Activated CD4-positive, alpha-beta T cell treated with anti-CD3 and anti-CD28 coated beads, Interleukin-2, Interleukin-6, amounts not matched to agents 100 ng/mL and 50 ng/mL, durations not matched to agents 16 hours and 8 hours (primary cell): ENCODE measurements at regions not wholly inside any gene's neighbourhood (a gene's known extent, or its start where the extent isn't known, plus 50 kb on each side); places are given as distances from the start of the nearest gene placed in this dataset.

Experiments
- DNase-seq: peaks from one replicate; pipeline ENCODE4 v3.0.0-alpha.2; 2020

DNA sequence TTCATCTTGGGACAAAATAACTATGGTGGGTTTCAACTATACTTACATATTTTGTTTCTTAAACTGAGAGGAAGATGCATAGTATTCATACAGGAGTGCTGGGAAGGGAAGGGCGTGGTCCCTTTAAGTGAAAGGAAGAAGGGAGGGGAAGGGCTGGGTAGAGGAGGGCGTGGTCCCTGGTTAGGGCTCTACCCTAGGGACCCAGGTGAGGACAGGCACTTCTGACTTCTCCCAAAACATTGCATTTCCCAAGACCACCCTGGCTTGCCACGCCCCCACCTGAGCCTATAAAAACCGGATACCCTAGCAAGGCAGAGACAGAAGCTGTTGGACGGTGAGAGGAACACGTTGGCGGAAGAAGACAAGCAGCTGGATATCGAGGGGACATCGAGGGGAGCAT is 157.6 kb upstream of the PLXNA4 start:
- no peak for DNase-seq

DNA sequence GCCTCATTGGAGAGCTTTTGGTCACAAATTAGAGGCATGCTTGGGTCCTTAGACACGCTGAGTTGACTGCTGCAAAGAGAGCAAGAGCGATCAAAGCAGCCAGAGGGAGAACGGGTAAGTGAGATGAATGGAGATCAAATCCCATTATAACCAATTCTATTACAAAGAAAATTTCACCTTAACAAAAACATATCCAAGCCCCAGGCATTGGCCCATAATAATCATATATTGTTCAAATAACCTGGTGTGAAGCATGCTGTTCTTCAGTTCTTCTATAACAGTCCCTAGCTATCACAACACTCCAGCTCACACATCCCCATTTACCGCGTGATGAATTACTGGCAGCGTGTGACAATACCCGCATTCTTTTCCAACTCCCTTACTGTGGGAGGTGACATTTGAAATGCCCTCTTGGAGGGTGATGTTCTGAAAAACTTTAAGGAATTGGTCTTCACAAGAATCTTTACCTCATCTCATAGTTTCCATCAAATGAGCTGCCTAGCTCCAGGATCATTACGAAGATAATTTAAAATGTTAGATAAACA is 156.1 kb upstream of the PLXNA4 start:
- DNase-seq = no peak

DNA sequence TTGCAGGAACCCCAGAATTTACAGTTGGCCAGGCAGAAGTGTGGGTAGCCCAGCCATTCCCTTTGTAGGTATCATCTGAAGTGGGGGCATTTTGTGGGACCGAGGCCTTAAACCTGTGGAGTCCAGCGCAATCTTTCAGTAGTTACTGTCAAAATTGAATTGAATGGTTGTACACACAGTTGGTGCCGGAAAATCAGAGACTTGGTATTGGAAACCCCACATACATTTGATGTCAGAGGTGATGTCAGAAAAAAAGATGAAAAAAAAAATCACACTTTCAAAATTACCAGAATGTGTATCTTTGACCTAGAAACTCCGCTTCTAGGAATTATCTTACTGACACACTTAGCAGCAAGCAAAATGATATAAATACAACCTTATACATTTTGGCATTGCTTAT is 153.8 kb upstream of the PLXNA4 start:
- no peak for DNase-seq

DNA sequence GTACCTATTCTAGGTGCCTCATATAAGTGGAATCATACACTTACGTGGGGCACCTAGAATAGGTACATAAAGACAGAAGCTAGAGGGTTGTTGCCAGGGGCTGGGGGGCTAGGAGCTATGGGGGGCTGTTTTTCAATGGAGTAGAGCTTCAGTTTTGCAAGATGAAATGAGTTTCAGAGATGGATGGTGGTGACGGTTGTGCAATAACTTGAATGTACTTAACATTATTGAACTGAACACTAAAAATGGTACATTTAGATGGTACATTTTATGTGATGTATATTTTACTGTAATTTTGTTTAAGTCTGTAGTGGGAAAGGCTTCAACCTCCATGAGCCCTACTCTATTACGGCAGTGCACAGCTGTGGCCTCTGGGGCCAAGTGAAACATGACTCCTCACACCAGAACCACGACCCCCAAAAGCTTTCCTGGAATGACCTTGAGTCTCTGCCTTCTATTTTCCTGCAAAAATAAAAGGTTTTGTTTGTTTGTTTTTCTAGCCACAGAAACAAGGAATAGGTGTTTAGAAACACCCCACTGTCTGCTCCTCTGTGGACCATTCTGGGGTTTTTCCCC is 147.3 kb upstream of the PLXNA4 start:
- DNase-seq = no peak

DNA sequence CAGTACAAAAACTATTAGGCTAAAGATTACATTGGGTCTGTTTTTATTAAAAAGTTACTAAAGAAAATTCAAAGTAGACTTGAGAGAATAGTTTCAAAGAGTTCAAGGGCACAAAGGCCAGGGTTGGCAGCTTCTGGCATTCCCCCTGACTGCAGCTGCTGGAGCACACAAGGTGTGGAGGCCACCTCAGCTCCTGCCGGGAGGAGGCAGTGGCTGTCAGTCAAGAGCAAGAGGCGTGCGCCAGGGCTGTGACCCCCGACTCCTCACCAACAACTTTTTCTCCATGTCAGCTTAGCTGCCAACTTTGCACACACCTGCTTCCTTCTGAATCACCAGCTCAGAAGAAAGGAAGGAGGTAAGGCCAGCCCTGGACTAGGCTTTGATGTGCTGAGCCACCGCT is 144.6 kb upstream of the PLXNA4 start:
- DNase-seq = no peak

DNA sequence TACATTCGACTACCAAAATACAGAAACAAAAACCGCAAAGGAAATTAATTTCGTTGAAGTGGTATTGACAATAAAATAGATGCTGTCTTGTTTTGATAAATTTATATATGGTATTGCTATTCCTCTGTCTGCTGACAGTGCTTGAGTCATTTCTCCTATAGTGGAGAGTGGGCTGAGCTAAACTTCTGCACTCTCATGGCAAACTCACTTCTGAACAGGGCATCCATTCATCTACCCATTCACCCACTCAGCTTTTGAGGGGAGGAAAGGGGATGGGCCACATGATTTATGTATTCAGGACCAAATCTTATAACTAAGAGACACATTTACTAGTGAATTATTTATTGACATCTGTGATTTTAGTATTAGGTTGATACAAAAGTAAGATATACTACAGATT is 137.6 kb upstream of the PLXNA4 start:
- DNase-seq = no peak

DNA sequence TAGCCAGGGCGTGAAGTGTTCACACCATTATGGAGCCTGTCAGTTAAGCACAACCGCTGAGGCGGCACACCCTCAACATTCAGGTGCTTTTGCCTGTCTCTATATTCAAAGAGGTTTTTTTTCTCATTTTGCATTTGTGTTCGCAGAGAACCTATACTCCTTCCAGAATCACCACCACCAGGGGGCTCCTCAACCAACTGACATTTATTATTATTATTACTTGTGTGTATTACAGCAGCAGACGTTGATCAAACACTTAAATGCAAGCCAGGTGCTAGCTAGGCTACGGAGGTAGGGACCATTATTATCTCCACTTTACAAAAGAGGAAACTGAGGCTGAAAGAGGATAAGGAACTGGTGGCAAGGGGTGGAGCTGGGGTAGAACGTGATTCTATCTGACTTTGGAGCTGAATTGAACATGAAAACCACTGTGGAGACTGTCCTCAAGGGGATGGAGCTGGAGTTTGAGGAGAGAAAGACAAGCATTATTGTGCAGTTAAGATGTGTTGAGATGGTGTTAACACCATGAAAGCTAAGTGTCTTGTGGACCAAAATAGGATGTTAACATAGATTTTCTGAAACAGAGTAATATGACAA is 133.8 kb upstream of the PLXNA4 start:
- DNase-seq = peak; percentile 9

DNA sequence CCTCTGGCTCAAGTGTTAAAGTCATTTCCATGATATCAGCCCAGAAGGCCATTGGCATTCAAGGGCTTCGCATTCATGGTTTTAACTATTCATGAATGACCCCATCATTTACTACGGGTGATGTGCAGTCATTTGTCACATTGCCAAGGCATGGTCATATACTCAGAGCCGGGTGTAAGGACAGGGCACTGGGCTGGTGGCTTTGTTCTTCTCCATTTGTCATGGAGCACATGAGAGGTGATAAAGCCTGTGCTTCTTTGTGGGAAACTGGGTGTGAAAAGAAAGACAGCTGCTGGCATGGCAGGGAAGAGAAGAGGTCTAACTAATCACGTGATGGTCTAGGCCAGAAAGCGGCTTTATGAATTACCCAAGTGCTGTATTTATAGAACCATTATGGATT is 132.2 kb upstream of the PLXNA4 start:
- DNase-seq = no peak

DNA sequence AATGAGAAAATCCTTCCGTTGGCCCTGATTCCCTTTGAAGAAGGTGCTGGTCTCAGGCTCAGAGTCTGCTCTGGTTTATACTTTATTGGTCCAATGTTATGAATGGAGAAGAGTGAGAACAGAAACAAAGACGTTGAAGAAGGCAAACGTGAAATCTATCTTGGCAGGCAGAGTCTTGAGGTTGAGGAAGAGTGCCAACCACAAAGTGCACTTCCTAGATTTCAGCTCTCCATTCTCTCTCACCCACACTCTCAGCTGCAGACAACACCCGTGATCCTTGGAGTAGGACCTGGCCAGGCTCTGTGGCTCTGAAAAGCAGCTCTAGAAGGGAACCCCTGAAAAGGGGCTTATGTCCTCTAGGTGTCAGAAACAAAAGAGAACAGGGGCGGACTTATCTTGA is 128.9 kb upstream of the PLXNA4 start:
- DNase-seq = no peak

DNA sequence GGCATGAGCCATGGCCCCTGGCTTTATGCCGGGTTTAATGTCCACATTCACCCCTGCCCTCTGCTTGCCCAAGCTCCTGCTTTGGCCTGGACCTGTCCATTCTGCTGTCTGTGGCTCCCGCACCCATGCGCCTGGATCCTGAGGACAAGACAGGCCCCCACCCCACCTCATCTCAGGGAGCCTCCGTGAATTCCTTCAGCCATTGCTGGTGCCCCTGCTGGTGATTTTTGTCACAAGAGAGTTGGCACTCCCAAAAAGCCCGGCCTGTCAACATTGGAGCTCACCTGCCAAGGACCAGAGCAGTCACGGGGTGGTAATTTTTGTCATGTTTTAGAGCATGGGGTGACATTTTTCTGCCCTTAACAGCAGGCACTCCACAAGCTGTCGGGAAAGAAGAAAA is 127.5 kb upstream of the PLXNA4 start:
- DNase-seq = no peak

DNA sequence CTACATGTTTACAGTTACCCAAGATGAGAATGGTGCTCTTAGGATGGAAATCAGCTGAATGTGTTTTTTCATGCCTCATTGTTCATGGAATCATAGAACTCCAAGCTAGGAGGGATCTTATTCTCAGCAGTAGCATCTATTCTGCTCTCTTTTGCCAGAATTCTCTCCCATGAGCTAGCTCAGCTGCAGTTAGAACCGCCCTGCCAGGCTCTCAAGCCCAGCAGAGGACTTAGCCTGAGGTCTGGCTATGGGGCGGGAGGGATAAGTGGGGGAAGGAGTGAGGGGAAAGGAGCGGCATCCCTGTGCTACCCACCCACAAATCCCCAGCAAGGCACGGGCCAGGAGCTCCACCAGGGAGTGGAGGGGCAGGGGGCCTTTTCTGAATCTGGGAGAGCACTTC is 120.7 kb upstream of the PLXNA4 start:
- DNase-seq = no peak

DNA sequence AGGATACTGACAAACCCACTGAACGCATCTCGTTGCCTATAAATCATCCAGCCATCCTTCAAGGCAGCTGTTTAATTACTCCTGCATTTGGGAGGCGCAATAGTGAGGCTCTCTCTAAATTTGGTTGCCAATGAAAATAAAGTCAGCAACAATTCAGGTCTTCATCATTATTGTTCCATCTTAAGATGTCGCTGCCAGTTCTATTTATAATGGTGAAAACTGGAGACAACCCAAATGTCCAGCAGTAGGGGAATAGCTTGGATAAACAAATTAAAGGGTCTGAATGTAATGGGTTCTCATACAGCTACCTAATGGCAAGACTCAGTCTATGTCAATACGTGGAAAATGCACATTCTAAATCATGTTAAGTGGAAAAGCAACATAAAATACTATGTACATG is 120.1 kb upstream of the PLXNA4 start:
- DNase-seq = no peak

DNA sequence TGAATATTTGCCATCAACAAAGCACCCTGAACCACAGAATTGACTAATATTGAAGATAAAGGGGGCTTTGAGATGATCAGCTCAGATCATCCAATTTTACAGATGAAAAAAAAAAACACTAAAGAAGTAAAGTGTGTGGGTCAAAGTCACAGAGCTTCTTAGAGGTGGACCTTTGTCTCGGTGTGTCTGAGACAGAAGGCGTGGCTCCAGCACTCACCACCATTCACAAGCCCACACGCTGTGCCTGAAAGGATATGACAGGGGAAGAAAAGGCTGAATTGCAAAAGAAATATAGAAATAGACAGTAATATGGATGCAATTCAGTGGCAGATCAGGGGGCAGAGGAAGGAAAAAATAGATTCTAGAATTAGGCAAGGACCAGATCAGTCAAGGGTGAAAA is 114.9 kb upstream of the PLXNA4 start:
- DNase-seq = no peak

DNA sequence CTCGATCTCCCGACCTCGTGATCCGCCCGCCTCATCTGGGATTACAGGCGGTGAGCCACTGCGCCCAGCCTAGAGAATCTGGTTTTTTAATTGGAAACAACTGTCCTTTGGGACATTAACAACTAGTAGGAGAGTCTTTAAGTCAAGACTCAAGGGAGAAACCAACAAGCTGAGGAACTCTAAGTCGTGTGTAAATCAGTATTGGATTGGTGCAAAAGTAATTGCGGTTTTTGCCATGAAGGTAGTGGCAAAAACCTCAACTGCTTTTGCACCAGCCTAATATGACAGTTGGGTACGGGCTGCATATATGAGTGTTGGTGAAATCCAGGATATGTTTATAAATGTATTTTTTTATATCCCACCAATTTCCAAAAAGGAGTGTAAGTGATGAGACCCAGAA is 113.9 kb upstream of the PLXNA4 start:
- DNase-seq = no peak

DNA sequence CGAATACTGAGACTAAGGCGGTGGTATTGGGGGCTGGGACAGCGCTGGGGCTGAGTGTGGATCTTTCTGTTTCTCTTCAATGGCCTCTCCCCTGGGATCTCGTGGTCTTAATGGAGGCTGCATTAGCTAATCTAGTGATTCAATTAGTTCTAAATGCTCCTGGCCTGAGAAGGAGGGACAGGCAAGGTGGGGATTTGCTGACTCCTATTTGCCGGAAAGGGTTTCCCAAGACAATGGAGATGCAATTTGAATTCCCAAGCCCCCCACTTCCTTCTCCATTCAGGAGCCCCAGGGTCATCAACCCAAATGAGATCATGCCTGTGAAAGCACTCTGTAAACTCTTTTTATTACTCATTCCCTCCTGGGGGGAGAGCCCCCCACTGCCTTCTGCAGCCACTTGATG is 111.7 kb upstream of the PLXNA4 start:
- DNase-seq = no peak

DNA sequence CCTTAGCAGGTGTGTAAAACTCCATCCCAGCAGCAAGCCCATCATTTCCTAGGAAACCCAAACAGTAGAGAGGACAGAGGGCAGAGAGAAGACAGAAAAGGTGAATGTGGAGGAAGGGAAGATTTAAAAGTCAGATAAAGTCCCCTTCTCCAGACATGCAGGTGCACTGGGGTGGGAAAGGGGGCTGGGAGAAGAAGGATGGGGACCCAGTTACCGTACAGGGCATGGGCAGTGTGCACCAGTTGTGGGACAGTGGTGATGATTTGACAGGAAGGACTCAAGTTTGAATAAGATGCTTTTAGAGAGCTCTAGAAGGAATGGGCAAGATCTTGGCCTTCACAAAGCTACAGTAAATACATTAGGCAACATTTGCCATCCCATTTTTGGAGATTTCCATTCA is 110.7 kb upstream of the PLXNA4 start:
- no peak for DNase-seq

DNA sequence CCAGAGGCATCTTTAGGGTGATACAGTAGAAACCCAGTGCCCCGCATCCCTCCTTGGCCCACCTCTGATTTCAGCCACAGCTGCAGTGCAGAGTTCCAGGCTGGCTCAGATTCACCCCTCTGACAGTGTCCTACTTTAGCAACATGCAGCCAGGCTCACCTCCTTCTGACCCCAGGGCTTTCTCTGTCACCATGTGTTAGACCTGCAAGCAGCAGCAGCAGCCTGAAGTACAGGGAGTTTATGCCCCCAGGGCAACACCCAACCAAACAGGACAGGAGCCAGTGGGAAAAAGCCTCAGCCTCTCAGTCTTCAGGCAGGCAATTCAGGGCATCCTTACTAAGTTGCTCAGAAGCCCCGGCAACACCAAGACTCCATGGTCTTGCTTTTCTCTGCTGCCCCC is 109.0 kb upstream of the PLXNA4 start:
- no peak for DNase-seq

DNA sequence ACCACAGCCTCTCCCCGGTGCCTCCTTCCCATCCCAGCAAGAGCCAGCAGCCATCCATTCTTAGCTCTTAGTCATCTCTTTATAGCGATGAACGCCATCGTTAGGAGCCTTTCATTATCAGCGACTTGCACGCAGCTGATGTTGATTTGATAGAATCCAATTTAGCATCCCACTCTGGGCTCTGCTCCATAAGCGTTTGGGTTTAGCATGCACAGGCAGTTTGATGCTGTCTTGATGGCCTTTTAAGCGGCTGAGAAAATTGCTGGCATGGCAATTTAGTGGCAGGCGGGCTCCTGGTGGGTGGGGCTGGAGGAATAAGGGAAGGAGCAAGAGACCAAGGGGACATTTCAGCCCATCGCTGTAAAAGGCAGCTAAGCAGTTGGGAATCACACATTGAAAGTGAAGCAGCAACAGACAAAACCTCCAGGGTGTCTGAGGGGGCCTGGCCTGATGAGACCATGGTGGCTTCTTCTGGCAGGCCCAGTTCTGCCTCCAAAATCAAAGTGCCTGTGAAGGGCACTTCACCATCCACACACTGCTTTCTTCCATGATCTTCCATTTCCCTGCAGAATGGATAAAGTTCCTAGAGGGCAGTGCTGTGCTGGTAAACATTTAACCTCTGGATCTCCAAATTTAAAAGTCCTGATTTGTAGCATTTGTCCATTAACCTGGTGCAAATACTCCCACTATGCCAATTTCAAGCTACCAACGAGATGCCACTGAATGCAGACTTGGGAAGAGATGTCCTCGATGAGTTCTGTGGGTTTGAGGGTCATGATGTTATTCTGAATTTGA is 107.8 kb upstream of the PLXNA4 start:
- no peak for DNase-seq

DNA sequence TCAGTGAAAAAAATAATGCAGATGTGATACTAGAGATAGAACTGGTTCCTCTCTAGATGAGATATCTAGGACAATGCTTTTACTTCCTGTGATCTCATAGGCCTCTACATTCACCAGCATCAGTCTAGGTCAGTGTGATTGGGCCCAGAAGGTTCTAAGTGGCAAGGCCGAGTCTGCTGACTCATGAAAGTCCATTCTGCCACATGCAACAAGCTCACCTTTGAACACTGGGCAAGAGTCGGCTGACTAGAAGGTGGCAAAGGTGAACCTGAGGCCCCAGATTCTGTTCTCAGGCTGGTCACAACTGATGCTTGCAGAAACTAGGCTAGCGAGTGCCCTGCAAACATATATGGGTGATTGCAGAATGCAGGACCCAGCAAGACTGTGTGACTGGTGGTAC is 105.7 kb upstream of the PLXNA4 start:
- DNase-seq = no peak

DNA sequence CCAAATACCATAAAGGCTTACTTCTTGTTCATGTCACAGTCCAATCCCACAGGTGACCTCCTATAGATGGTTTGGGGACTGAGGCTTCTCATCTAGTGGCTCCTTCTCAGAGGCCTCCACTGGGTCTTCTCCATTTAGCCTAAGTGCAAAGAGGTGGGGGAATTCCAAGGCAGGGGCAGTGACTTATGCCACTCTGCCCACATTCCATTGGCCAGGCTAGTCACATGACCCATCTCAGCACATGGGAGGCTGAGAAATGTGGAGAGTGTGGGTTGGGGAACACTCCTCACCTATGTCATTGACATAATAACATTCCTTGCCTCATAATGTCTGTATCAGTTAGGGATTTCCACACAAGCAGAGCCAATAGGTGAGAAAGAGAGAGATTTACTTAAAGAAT is 104.3 kb upstream of the PLXNA4 start:
- DNase-seq = peak; percentile 6

DNA sequence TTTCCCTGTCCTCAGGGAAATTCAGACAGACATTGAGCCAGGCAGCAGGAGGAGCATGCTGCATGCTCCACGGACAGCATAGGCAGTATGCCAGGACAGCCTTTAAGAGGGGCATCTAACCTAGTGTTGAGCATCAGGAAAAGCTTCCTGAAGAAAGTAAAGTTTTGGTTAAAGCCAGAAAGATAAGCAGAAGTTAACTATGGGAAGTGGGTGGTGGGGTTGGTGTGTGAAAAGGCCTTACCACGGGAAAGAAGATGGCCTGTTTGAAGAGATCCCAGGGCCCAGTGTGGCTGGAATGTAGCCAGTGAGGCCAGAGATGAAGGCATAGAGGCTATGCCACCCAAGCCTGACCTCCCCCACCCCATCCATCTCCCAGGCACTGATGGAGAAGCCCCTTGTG is 102.4 kb upstream of the PLXNA4 start:
- no peak for DNase-seq

DNA sequence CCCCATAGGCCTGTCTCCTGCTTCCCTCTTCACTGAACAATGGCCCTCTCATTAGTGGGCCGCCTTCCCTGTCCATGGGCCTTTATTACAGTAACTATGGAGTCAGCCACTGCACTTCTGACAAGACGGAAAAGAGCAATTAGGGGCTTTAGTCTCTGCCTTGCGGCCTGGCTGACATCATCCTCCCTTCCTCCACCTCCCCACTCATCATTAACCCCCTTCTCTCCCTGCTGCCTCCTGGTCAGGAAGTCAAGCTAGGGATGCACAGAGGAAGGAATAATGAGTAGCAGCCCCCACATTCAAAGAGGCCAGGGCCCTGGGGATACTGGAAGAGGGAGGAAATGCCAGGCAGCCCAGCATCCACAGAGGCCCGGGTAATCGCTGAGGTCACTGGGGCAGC is 101.6 kb upstream of the PLXNA4 start:
- no peak for DNase-seq

DNA sequence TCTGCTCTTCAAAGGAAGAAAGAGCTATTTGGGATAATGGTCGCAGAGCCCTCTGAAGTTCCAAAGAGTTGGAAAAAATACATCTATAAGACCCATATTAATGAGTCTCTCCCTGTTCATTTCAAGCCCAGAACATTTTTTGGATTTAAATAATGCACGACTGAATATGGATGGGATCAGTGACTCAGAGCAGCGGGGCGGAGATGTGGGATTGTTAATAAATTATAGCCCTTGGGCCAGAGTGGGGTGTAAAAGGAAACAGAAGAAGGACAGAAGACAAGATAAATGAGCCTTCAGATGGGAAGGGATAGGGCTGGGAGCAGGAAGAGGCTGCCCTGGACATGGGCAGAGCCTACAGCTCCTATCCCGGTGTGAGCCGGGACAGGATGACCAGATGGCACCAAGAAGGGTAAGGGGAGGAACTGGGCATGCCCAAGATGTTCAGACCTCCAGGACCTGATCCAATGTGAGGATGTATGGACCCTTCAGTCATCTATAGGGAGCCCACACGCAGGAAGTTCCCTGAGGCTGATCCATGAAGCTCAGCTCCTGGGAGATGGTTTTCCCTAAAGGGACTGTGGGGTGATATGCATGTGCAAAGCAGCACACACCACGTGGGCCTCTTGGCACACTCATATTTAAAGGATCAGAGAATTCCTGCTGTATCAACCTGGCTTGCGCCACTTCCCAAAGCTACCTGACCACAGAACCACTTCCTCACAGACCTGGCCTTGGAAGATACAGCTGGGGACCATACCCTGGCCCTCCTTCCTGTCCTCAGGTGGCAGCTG is 96.1 kb upstream of the PLXNA4 start:
- no peak for DNase-seq

DNA sequence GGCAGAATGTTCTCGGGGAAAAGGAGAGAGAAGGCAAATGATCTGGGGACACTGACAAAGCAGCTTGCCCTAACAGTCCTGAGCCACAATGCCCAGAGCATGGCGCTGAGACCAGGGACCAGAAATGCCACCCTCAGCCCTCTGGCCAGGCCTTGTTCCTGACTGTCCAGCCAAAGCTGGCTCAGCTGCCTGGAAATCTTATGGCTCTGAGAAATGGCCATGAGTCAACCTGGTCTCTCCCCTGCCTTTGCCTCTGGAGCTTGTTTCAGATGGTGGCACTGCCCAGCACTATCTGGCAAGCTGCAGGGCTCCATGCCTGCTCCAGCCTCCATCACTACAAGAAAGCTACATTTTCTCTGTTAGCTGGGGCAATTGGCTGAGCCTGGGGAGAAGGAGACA is 90.5 kb upstream of the PLXNA4 start:
- no peak for DNase-seq
